HEK293T (cell line): ENCODE measurements at regions not wholly inside any gene's neighbourhood (a gene's known extent, or its start where the extent isn't known, plus 50 kb on each side); places are given as distances from the start of the nearest gene placed in this dataset.

Source experiments
- ELF4 ChIP-seq: fragments of 450-650 bp; IDR thresholded peaks from 2 replicates; pipeline ENCODE4 v1.6.1; 2017; ENCODE audit warnings: antibody characterized with exemption
- HDGF ChIP-seq: fragments of 450-650 bp; IDR thresholded peaks from 2 replicates; pipeline ENCODE4 v1.6.1; 2017; ENCODE audit warnings: antibody characterized with exemption, borderline replicate concordance
- SP1 ChIP-seq: fragments of 450-650 bp; IDR thresholded peaks from 2 replicates; pipeline ENCODE4 v1.6.1; 2017
- TF ChIP-seq, protein P1 (sequence below): fragments of 450-650 bp; IDR thresholded peaks from 2 replicates; pipeline ENCODE4 v1.6.1; 2016

DNA sequence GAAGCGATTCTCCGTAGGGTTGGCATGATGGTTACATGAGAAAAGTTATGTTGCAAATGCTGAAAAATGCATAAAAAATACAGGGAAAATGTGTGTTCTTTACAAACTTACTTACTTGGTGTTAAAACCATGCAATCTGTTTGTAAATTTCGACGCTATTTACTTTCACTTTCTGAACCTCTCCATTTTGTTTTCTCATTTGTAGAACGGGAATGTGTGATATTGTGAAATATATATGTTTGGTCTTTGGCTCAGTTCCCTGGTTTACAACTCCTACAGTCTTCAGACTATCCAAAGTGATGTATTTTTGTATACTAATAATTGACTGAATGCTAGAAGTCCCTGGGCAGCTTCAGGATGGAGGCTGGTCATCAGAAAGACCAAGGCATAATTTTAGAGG lies 982.3 kb downstream of the ADGRL2 start:
- TF ChIP-seq HDGF (no peak), SP1 (no peak), ELF4 (no peak)
- TF ChIP-seq, protein P1, sequence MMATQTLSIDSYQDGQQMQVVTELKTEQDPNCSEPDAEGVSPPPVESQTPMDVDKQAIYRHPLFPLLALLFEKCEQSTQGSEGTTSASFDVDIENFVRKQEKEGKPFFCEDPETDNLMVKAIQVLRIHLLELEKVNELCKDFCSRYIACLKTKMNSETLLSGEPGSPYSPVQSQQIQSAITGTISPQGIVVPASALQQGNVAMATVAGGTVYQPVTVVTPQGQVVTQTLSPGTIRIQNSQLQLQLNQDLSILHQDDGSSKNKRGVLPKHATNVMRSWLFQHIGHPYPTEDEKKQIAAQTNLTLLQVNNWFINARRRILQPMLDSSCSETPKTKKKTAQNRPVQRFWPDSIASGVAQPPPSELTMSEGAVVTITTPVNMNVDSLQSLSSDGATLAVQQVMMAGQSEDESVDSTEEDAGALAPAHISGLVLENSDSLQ = no peak
